Stimulated activated CD8-positive, alpha-beta memory T cell treated with anti-CD3 and anti-CD28 coated beads, Interleukin-7, amount 100 ng/mL, for 4 hours (primary cell): ENCODE measurements at regions not wholly inside any gene's neighbourhood (a gene's known extent, or its start where the extent isn't known, plus 50 kb on each side); places are given as distances from the start of the nearest gene placed in this dataset.

Experiments
- DNase-seq, 2 donors: peaks; one replicate each; pipeline ENCODE4 v3.0.0-alpha.2; 2020; ENCODE audit warnings: low read depth in 2 of 2

GRCh38 chr13:73401769-73402168, 343.0 kb downstream of the KLF5 start:
- DNase-seq = no peak

- no peak for DNase-seq
Observed at GRCh38 chr13:73399347-73400216, 340.8 kb downstream of the KLF5 start.

GRCh38 chr13:73397496-73398305, 338.9 kb downstream of the KLF5 start:
- no peak for DNase-seq

GRCh38 chr13:73394066-73394465, 335.3 kb downstream of the KLF5 start:
- DNase-seq = no peak

- no peak for DNase-seq
Observed at GRCh38 chr13:73390100-73390499, 331.3 kb downstream of the KLF5 start.

- DNase-seq = no peak
Observed at GRCh38 chr13:73388586-73388985, 329.8 kb downstream of the KLF5 start.

GRCh38 chr13:73387318-73387717, 328.5 kb downstream of the KLF5 start:
- no peak for DNase-seq

- no peak for DNase-seq
Observed at GRCh38 chr13:73385848-73386247, 327.0 kb downstream of the KLF5 start.

- no peak for DNase-seq
Observed at GRCh38 chr13:73372666-73373627, 314.1 kb downstream of the KLF5 start.

- DNase-seq = no peak
Observed at GRCh38 chr13:73370066-73370465, 311.3 kb downstream of the KLF5 start.

GRCh38 chr13:73369095-73369494, 310.3 kb downstream of the KLF5 start:
- DNase-seq = no peak

- no peak for DNase-seq
Observed at GRCh38 chr13:73368608-73369007, 309.8 kb downstream of the KLF5 start.

GRCh38 chr13:73367886-73368285, 309.1 kb downstream of the KLF5 start:
- DNase-seq = no peak

- no peak for DNase-seq
Observed at GRCh38 chr13:73366241-73366640, 307.4 kb downstream of the KLF5 start.

GRCh38 chr13:73365681-73366080, 306.9 kb downstream of the KLF5 start:
- no peak for DNase-seq

- no peak for DNase-seq
Observed at GRCh38 chr13:73365252-73365651, 306.4 kb downstream of the KLF5 start.

- no peak for DNase-seq
Observed at GRCh38 chr13:73364736-73365135, 305.9 kb downstream of the KLF5 start.

- no peak for DNase-seq
Observed at GRCh38 chr13:73358606-73359095, 299.8 kb downstream of the KLF5 start.

GRCh38 chr13:73355134-73355533, 296.3 kb downstream of the KLF5 start:
- no peak for DNase-seq

GRCh38 chr13:73351730-73352129, 292.9 kb downstream of the KLF5 start:
- no peak for DNase-seq

- no peak for DNase-seq
Observed at GRCh38 chr13:73341748-73342147, 282.9 kb downstream of the KLF5 start.

GRCh38 chr13:73340069-73340468, 281.3 kb downstream of the KLF5 start:
- no peak for DNase-seq
